Astrocyte of the cerebellum (primary cell): ENCODE measurements at regions not wholly inside any gene's neighbourhood (a gene's known extent, or its start where the extent isn't known, plus 50 kb on each side); places are given as distances from the start of the nearest gene placed in this dataset.

Experiments used
- DNase-seq: peaks from one replicate; pipeline ENCODE4 v3.0.0-alpha.2; 2011; ENCODE audit warnings: low read depth
- H3K4me3 ChIP-seq: 2 replicates; pipeline ENCODE4 v1.5.1; 2011; ENCODE audit warnings: mild to moderate bottlenecking, low read depth, low read length, moderate library complexity
- in situ Hi-C: cut with HindIII; loops from 2 replicates; pipeline ENCODE4 v1.10.0; 2017; ENCODE audit warnings: low sequenced_read_pairs
- TF ChIP-seq, protein P1 (sequence below): IDR thresholded peaks from 2 replicates; pipeline ENCODE4 v1.5.1; 2012; ENCODE audit warnings: low read length, low read depth, moderate library complexity, mild to moderate bottlenecking; ENCODE audit errors: missing control alignments

DNA sequence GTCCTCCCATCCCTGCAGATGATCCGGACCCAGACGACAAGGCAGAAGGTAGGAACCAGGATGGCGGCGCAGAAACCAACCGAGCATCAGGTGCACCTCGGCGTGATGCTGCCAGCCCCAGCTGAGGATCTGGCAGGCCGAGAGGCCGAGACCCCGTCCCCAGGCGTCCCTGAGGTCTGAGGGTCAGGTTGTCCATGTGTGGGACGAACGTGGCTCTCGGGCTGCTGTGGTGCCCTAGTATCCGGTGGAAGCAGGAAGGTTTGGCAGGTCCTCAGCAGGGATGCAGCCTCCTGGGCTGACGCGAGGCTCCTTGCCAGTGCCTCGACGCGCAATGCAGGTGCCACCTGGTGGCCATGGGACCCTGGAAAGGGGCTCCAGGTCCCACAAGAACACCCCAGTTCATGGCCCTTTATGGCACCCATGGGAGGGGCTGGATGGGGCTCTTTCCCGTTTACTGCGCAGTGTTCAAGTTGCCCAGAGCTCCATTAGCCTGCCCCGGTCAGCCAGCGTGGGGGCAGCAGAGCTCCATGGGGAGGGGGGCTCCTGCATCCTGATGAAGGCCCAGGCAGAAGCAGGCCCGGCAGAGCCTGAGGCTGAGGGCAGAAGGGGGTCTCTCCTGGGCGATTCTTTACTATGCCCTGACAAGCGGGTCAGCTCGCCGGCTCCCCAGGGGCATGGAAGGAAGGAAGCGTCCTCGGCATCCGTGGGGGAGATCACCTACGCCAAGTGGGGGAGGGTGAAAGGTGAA is 129.9 kb downstream of the CTTN start:
- DNase-seq: no peak
- in situ Hi-C loops: no loop called here
- H3K4me3 ChIP-seq: no peak overlapping the region
- TF ChIP-seq, protein P1, sequence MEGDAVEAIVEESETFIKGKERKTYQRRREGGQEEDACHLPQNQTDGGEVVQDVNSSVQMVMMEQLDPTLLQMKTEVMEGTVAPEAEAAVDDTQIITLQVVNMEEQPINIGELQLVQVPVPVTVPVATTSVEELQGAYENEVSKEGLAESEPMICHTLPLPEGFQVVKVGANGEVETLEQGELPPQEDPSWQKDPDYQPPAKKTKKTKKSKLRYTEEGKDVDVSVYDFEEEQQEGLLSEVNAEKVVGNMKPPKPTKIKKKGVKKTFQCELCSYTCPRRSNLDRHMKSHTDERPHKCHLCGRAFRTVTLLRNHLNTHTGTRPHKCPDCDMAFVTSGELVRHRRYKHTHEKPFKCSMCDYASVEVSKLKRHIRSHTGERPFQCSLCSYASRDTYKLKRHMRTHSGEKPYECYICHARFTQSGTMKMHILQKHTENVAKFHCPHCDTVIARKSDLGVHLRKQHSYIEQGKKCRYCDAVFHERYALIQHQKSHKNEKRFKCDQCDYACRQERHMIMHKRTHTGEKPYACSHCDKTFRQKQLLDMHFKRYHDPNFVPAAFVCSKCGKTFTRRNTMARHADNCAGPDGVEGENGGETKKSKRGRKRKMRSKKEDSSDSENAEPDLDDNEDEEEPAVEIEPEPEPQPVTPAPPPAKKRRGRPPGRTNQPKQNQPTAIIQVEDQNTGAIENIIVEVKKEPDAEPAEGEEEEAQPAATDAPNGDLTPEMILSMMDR: no peak

DNA sequence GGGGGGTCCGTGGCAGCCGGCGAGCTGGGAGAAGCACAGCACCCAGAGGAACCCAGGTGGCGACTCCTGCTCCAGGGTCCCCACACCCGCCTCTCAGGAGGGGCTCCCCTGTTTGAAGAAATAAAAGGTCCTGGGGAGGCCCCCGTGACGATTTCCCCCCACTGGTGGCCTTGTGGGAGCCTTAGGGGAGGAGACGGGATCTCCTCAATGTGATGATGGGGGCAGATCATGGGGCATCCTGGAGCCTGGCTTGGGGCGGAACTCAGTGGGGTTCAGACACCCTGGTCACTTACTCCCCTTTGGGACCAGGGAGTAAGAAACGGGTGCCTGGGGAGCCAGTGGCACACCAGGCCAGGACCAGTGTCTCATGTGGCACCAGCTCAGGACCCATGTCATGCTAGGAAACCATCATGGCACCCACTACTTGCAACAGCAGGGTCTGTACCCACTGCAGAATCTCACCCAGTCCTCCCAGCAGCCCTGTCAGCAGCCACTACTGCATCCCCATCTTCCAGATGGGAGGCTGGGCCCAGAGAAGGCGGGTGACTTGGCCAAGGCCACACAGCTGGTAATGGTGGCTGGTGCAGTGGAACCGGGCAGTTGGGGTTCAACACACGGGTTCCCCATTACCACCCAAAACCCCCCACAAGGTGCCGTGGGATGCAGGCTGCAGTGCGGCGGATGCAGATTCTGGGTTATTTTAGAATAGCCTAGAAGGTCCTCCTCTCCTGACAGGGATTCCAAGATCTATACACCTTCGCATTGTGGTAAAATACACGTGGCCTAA is 130.7 kb downstream of the CTTN start:
- no peak for DNase-seq
- in situ Hi-C loops: no loop called here
- TF ChIP-seq, protein P1: no peak
- H3K4me3 ChIP-seq: no peak overlapping the region

DNA sequence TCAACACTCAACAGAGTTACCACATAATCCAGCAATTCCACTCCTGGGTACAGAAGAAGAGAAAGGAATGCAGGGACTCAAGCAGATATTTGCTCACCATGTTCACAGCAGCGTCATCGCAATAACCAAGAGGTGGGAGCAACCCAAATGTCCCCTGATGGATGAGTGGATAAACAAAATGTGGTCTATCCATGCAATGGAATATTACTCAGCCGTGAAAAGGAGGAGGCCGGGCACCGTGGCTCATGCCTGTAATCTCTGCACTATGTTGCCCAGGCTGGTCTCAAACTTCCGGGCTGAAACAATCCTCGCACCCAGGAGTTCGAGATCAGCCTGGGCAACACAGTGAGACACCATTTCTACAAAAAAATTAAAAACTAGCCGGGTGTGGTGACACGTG is 131.7 kb downstream of the CTTN start:
- in situ Hi-C loops: no loop called here

DNA sequence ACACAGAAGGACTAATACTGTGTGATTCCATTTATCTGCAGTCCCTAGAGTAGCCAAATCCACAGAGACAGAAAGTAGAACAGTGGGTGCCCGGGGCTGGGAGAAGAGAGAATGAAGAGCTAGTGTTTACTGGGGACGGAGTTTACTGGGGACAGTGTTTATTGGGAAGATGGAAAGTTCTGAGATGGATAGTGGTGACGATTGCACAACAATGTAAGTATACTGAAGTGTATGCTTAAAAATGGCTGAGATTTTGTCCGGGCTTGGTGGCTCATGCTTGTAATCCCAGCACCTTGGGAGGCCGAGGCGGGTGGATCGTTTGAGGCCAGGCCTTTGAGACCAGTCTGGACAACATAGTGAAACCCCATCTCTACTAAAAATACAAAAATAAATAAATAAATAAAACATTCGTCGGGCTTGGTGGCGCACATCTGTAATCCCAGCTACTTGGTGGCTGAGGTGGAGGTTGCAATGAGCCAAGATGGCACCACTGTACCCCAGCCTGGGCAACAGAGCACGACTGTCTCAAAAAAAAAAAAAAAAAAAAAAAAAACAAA is 132.4 kb downstream of the CTTN start:
- TF ChIP-seq, protein P1: no peak
- in situ Hi-C loops: no loop called here
- no peak for DNase-seq
- H3K4me3 ChIP-seq: no peak overlapping the region

More for the DNA sequence above, 131.7 kb downstream of the CTTN start:
- TF ChIP-seq, protein P1: no peak
- H3K4me3 ChIP-seq: no peak overlapping the region
- DNase-seq: no peak

DNA sequence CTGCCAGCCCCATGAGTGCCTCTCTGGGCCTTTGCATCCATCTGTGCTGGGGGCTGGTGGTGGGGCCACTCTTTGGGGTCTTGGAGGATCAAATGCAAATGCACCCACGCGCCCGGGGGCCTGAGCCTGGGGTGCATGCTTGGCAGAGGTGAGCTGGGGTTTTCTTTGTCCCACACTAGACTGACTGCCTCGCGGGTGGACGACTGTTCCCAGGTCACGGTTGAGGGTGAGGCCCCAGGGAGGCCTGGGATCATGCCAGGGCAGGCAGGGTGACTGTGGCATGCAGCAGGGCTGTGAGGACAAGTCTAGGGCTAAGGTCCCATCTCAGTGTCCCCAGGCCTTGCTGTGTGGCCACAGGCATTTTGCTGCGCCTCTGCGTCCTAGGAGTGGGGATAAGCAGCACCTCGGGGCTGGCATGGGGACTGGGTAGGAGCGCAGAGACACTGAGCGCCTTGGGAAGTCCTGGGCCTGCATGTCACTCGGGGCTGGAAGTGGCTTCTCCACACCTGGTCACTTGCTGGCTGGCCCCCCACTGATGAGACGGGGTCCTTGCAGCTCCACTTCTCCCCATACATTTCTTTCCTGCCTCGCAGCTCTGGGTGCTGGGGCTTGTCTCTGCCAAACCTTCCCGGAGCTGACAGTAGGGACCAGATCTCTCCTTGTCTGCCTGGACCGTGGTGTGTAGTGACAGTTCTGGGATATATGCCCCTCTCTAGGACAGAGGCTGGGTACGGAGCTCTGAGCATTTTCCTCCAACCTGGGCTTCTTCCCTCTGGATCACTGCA is 133.1 kb downstream of the CTTN start:
- in situ Hi-C loops: no loop called here
- TF ChIP-seq, protein P1: no peak
- DNase-seq: no peak
- no peak overlapping the region for H3K4me3 ChIP-seq

DNA sequence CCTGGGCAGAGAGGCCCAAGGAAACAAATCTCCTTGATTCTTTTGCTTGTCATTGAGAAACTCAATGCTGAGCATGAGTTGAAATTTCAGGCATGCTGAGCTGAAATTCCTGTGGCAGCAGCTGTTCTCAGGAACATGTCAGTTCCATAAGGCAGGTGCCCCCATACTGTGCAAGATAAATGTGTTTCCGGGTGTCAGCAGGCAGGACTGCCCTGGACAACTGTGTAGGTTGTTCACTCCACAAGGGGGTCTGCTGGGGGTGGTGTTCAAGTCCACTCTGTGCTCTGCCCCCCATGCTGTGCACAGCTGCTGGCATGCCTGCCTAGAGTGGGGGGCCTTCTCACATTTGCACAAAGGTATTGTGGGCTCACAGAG is 133.7 kb downstream of the CTTN start:
- no peak overlapping the region for H3K4me3 ChIP-seq
- no peak for DNase-seq
- in situ Hi-C loops: no loop called here
- TF ChIP-seq, protein P1: no peak
